Skin epidermis (tissue), 12 donors: ENCODE measurements at regions not wholly inside any gene's neighbourhood (a gene's known extent, or its start where the extent isn't known, plus 50 kb on each side); places are given as distances from the start of the nearest gene placed in this dataset.

Source experiments
- H3K27ac ChIP-seq, 21 experiments: fragments of 200-600 bp; sonication (generic) in 11 of 21; one replicate each; pipeline ENCODE4 v1.5.0; 2020; ENCODE audit warnings: mild to moderate bottlenecking in 3 of 21, inconsistent platforms in 2 of 21, moderate library complexity in 2 of 21
- H3K4me3 ChIP-seq, 7 experiments: fragments of 200-600 bp; sonication (generic) in 2 of 7; one replicate each; pipeline ENCODE4 v1.5.0; 2020; ENCODE audit warnings: inconsistent platforms in 2 of 7, mild to moderate bottlenecking in 2 of 7, moderate library complexity in 1 of 7

- H3K4me3 ChIP-seq: no peak overlapping the region
- H3K27ac ChIP-seq: no peak overlapping the region
Measured at GRCh38 chr21:16007943-16008342, 278.2 kb downstream of the USP25 start.

GRCh38 chr21:16011719-16012118 is 281.9 kb downstream of the USP25 start:
- H3K27ac ChIP-seq: no peak overlapping the region
- H3K4me3 ChIP-seq: no peak overlapping the region

GRCh38 chr21:16013570-16013969 is 283.8 kb downstream of the USP25 start:
- Histone ChIP-seq H3K27ac (no peak overlapping the region), H3K4me3 (no peak overlapping the region)

GRCh38 chr21:16020878-16021277 is 291.1 kb downstream of the USP25 start:
- no peak overlapping the region for H3K27ac ChIP-seq
- no peak overlapping the region for H3K4me3 ChIP-seq

- H3K4me3 ChIP-seq: no peak overlapping the region
- H3K27ac ChIP-seq: peak overlapping the region in 1 of 21 experiments; percentile 8
Measured at GRCh38 chr21:16022116-16022515, 292.3 kb downstream of the USP25 start.

- H3K27ac ChIP-seq: no peak overlapping the region
- H3K4me3 ChIP-seq: no peak overlapping the region
Measured at GRCh38 chr21:16022921-16023320, 293.1 kb downstream of the USP25 start.

GRCh38 chr21:16028142-16028541 is 298.4 kb downstream of the USP25 start:
- no peak overlapping the region for H3K27ac ChIP-seq
- no peak overlapping the region for H3K4me3 ChIP-seq

- H3K4me3 ChIP-seq: no peak overlapping the region
Measured at GRCh38 chr21:16028941-16029464, 299.2 kb downstream of the USP25 start.

GRCh38 chr21:16033193-16033592 is 303.4 kb downstream of the USP25 start:
- Histone ChIP-seq H3K4me3 (no peak overlapping the region), H3K27ac (no peak overlapping the region)

More at GRCh38 chr21:16028941-16029464, 299.2 kb downstream of the USP25 start:
- no peak overlapping the region for H3K27ac ChIP-seq

GRCh38 chr21:16034446-16035190 is 304.8 kb downstream of the USP25 start:
- no peak overlapping the region for H3K4me3 ChIP-seq

GRCh38 chr21:16037421-16037955 is 307.7 kb downstream of the USP25 start:
- Histone ChIP-seq H3K4me3 (no peak overlapping the region), H3K27ac (no peak overlapping the region)

More at GRCh38 chr21:16034446-16035190, 304.8 kb downstream of the USP25 start:
- no peak overlapping the region for H3K27ac ChIP-seq

- no peak overlapping the region for H3K27ac ChIP-seq
- H3K4me3 ChIP-seq: no peak overlapping the region
Measured at GRCh38 chr21:16040601-16041000, 310.8 kb downstream of the USP25 start.

GRCh38 chr21:16044676-16045075 is 314.9 kb downstream of the USP25 start:
- H3K27ac ChIP-seq: no peak overlapping the region

GRCh38 chr21:16046656-16047330 is 317.0 kb downstream of the USP25 start:
- H3K27ac ChIP-seq: no peak overlapping the region
- H3K4me3 ChIP-seq: no peak overlapping the region

More at GRCh38 chr21:16044676-16045075, 314.9 kb downstream of the USP25 start:
- H3K4me3 ChIP-seq: no peak overlapping the region

GRCh38 chr21:16047904-16048303 is 318.1 kb downstream of the USP25 start:
- H3K4me3 ChIP-seq: no peak overlapping the region
- no peak overlapping the region for H3K27ac ChIP-seq

- H3K27ac ChIP-seq: no peak overlapping the region
Measured at GRCh38 chr21:16055014-16055413, 325.2 kb downstream of the USP25 start.

GRCh38 chr21:16058896-16059295 is 329.1 kb downstream of the USP25 start:
- H3K27ac ChIP-seq: no peak overlapping the region
- H3K4me3 ChIP-seq: no peak overlapping the region

More at GRCh38 chr21:16055014-16055413, 325.2 kb downstream of the USP25 start:
- H3K4me3 ChIP-seq: no peak overlapping the region

GRCh38 chr21:16059981-16060380 is 330.2 kb downstream of the USP25 start:
- no peak overlapping the region for H3K27ac ChIP-seq
- no peak overlapping the region for H3K4me3 ChIP-seq

GRCh38 chr21:16061194-16061593 is 331.4 kb downstream of the USP25 start:
- H3K4me3 ChIP-seq: no peak overlapping the region
- H3K27ac ChIP-seq: no peak overlapping the region

GRCh38 chr21:16069178-16070112 is 339.7 kb downstream of the USP25 start:
- no peak overlapping the region for H3K27ac ChIP-seq
- peak overlapping the region in 1 of 7 experiments; percentile 19 for H3K4me3 ChIP-seq
